Cardiac septum (tissue), 1 donor: ENCODE measurements at regions not wholly inside any gene's neighbourhood (a gene's known extent, or its start where the extent isn't known, plus 50 kb on each side); places are given as distances from the start of the nearest gene placed in this dataset.

ENCODE experiments used
- DNase-seq: peaks from one replicate; pipeline ENCODE4 v3.0.0-alpha.2; 2020; ENCODE audit warnings: low spot score
- intact Hi-C: fragments of 100-400 bp; cut with DNase I; formaldehyde crosslinking; loops from one replicate; pipeline ENCODE4 v1.14.0; 2022
- donor health status: DM: no; HTN: no; CAD: no.

DNA sequence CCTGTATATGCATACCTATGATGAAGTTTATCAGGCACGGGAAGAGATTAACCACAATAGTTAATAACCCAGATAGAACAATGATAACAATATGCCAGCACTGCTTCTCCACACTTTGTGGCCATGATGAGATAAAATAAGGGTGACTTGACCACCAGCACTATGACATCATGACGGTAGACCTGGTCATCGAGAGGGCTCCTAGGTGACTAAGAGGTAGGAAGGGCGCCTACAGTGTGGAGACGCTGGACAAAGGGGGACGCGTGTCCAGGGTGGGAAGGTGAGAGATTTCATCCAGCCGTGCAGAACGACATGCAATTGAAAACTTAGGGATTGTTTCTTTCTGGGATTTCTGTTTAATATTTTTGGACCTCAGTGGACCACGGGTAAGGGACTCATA is 221.8 kb upstream of the RTL1 start:
- intact Hi-C loops = no loop called here
- no peak for DNase-seq

DNA sequence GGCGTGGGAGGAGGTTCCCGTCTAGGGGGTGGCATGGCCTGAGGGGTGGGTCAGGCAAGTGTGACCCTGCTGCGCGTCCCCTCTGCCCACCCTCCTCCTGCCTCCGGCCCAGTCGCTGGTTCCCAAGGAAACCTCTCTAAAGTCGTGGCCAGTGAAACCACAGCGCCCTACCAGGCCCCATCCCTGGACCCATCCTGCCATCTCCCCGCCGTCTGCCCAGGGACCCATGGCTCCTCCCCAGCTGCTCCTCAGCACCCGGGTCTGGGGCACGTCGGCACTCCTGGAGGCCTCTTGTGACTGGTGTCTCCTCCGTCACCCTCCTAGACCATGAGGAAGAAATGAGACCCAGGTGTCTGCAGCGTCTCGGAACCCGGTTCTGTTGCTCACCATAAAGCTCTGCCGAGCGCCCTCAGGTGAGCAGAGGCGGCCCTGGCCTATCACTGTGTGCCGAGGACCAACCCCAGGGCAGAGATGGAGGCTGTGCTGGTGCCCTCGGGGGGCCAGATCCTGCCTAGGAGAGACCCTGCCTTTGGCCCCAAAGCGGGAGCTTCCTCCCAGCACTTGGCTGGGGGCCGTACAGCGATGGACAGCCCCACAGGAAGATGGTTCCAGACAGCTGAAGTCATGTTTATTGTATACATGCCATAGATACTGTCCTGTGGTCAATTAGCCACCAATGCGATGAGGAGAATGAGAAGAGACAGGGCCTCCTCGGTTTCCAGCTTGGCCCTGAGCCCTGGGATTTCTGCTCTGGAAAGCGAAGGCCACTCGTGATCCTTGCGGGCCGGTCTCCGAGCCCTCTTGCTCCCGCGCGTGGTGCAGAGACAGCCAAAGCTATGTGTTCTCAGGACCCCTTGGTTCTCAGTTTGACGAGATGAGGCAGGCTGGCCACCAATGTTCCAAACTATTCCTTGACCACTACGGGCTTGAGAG is 222.5 kb upstream of the RTL1 start:
- peak; percentile 63 for DNase-seq
- intact Hi-C loops = no loop called here

DNA sequence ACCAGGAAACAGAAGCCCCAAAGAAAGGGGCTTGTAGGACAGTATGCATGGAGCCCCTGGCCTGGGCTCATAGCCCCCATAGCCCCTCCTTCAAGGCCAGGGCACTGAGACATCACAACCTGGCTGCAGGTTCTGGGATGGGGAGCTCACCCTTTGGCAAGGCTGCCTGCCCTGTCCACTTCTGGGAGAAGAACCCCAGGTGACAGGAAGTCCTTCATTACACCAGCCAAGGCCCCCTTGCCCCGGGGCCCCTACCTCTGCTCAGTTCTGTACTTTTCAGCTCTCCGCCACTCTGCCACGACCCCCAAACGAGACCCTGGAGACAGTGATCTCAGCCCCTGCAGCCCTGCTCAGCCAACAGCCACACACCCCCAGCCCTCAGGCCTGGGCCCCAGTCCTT is 223.2 kb upstream of the RTL1 start:
- intact Hi-C loops = no loop called here
- DNase-seq = peak; percentile 67

DNA sequence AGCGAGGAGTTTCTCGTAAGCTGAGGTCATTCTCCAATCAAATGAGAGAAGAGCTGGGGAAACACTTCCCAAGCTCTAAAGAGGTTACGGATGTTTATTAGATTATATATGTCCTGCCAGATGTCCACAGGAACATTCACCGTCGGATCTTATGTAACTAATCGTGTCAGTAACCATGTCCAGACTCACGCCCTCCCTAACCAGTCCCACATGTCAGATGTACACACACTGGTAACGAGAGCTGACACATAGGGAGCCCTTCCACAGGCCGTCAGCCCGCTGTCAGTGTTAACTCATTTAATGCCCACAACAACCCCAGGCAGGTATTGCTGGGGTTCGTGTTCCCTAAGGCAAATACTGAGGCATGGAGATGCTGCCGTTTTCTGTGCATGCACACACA is 223.7 kb upstream of the RTL1 start:
- peak; percentile 53 for DNase-seq
- intact Hi-C loops = no loop called here

DNA sequence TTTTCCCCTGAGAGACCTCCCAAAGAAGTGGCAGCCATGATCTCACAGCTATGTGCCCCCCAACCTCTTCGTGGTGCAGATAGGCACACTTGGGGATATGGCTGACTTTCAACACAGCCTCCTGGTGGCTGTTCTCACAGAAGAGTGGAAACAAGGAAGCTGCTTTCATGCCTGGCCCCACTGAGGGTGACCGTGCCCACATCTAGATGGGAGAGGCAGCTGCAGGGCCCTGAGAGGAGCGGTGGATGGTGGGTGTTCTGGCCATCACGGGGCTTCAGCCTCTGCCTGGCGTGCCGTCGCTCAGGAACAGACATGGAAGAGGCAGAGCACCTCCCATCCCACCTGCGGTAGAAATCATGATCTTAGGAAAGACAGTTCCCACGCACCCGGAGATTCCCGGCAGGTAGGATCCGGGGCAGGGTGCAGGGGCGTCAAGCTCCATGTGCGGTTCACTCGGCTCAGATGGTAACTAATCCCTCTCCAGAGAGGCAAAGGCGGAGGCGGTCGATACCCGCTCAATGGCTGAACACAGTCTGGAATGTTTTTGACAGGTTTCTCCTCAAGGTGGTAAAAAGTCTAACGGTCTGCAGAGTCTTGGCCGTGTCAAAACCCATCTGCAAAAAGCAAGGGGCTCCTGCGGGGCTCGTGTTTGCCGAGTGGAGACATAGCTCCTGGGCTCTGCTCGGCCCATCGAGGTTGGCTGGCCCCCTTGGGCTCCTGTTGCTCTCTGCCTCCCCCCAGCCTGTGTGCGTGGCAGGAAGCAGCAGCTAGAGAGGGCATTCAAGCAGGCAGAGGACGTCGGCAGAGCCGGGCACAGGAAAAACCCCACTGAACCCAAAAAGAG is 225.2 kb upstream of the RTL1 start:
- intact Hi-C loops = no loop called here

DNA sequence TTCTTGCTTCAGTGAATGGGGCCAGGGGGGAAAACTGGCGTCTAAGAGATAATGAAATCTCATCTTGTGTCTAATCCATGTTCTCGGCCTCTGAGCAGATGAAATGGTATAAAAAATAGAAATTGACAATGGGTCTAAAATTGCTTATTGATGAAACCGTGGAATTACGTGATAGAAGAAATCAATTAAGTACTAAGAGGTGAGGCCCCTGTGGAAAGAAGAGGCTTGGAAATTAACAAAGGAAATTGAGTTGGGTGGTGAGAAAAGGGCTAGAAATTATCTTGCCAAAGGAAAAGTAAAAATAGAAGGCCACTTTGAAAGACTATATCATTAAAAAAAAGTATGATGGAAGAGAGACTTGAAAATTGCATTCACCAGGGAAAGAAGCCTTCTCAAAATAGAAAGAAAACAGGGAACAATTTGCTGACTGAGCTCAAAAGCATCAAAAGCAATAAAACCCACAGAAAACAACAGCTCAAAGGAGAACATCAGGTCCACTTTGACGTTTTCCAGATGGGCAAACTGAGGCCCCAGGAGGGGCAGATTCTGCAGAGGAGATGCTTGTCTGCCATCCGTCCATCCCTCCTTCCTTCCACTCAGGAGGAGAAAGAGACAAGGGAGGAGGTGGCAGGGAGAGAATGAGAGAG is 226.1 kb upstream of the RTL1 start:
- no peak for DNase-seq
- intact Hi-C loops = no loop called here

More for the DNA sequence above, 225.2 kb upstream of the RTL1 start:
- DNase-seq = peak; percentile 50

DNA sequence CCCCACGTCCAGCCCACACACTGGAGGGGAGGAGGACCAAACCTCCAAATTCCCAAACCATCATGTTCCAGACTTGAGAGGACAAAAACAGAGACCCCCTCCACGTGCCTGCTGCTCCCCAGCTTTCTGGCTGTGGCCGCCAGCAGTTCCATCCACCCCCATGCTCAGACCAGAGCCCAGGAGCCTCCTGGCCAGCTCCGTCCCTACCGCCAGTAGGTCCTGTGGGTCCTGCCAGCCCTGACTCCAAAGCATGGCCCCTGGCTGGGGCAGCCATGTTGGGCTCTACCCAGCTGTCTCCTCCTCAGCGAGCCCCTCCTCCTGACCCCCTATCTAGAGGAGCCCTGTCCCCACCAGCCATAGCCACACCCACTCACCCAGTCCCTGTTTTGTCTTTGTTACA is 227.3 kb upstream of the RTL1 start:
- DNase-seq = peak; percentile 51
- intact Hi-C loops = no loop called here

DNA sequence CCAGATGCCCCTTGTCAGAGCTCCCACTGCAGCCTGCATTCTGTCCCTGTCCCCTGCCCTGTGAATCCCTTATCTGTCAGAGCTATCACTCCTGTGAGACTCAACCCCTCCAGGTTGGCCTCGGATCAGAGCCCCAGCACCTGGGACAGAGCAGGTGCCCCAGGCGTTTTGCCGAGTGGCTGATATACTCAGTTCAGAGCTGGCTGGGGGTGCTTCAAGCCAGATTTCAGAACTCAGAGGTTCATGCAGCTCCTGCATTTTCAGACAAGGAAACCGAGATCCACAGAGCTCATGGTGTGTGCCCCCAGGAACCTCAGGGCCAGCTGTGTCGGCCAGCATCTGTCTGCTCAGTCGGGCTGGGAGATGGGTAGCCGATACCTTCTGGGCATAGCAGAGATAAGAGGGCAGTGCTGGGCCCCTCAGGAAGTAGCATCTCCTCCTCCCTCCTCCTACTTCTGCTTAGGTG is 228.0 kb upstream of the RTL1 start:
- intact Hi-C loops = no loop called here
- DNase-seq = peak; percentile 51

DNA sequence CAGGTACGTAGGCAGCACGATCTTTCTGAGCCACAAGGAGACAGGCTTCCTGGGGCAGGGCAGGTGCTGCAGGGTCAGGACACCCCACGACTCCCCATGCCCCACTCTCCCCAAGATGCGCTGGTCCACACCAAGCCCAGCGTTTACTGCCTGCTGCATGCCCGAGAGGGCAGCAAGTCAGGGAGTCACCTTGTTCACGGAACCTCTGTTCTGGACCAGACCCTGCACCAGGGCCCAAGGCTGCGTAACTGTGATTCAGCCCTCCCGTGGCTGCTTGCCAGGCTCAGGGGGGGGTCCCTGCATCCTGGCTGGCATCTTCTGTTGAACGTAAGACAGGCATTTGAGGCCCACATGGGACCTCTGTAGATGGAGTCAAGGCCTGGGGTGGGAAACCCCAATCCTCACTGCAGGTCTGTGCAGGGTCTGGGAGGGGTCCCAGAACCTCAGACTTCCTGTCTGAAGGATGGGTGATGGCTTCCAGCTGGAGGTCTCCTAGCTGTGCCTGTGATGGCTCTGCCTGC is 228.6 kb upstream of the RTL1 start:
- intact Hi-C loops = no loop called here
- peak; percentile 73 for DNase-seq

DNA sequence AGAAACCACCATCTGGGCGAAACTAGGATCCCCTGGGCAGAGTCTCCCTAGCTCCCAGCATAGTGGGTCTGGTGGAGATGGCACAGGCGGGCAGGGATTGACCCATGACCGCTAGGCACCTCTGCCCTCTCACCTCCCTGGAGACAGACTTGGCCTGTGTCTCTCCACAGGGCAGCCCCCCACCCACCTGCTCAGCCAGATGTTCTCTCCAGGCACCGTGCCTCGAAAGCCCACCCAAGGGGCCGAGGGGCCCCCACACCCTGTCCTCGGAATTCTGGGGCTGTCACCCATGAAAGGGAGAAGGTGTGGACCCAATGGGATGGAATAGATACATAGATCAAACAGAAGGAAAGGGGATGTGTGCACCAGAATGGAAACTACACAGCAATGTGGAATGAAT is 229.1 kb upstream of the RTL1 start:
- no peak for DNase-seq
- intact Hi-C loops = no loop called here

DNA sequence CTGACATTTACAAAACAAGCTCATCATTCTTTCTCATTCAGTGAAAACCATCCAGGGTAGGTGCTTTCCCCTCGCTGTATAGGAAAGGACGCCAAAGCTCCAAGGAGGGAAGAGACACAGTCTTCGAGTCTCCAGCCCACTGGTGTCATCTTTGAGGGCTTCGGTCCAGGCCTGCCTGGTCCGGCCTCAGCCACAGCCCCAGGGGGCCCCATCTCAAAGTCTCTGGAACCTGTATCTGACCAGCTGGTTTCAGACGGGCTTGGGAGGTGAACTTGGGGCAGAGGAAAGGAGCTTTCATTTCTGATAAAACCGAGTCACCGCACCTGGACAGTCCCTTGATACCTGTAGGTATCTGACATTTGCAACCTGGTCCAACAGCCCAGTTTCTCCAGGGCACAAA is 229.5 kb upstream of the RTL1 start:
- intact Hi-C loops = no loop called here
- DNase-seq = peak; percentile 58

DNA sequence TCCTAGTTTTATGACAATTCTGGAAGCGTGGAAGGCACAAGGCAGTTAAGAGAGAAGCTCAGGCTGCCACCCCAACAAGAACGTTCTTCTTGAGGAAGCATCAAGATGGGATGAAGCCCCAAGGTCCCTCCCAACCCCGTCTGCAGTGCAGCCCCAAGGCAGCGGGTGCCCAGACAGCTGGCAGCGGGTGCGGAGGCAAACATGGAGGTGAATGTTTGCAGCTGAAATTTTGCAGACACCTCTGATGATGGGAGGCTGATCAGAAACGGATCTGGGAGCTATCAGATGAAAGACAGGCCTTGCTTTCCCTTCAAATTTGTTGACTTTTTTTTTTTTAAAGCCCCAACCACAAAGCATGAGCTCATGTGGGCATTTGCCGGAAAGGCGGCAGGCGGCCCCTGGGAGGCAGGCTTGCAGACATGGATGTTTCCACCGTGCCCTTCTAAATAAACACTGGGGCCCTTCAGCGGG is 230.7 kb upstream of the RTL1 start:
- DNase-seq = peak; percentile 54
- intact Hi-C loops = no loop called here

DNA sequence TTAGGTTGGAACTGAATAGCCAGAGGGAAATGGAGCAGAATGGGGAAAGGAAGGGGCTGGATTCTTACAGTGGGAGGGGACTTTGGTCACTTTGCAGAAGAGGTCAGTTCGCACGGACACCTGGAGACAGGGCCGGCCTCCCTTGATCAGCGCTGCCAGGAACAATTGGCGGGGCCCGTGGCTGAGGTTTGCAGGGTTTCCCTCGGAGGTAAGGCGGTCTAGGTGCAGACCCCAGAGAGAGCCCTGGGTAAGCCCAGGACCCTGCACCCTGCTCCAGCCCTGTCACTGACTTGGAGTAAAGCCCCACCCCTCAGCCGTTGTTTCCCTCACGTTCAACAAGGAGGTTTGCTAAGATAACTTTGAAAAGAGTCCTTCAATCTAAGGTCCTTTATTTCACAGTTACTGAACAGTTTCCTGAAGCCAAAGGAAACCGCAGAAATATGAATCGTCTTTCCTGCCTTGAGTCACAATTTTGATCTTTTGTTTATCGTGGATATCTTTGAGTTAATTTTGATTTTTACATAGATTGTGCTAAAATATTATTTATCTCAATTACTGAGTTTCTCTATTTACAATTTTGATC is 231.4 kb upstream of the RTL1 start:
- intact Hi-C loops = no loop called here
- no peak for DNase-seq

DNA sequence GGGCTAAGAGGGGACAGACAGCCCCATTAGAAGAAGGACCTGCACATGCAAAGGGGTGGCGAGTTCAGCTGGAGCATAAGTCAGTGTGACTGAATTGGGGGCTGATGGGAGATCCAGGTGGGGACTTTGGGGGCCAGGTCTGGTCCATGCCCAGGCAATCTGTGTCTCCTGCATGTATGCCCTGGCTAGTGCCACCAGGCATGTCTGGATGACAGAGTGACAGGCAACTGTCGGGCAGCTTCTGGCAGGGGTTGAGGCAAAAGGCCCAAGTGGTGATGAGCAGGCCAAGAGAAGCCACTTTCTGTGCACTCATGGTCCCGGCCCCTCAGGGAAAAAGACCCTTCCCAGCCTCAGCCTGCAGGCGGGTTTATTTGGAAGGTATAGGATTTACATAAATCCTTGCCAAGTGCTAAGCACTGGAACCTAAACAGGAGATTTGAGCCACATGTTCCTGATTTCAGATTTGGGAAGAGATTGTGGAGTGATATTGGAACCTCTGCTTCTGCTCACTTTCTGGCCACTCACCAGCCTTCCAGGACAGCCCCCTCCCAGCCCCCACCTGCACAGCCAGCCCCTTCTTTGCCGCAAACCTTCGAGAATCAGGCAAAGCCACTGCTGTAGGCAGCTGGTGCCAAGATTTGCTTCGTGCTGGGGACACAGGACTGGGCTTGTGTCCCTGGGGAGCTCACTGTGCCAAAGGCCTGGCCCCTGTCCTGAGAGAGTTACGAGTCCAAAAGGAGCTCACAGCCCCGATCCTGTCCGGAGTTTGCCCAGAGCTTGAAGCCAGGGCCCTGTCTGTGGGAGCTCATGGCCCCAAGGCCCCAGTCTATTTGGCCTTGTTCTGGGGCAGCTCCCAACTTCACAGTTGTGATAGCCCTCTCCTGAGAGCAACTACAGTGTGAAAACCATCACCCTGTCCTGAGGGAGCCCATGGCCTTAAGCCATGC is 232.5 kb upstream of the RTL1 start:
- intact Hi-C loops = no loop called here
- DNase-seq = no peak

DNA sequence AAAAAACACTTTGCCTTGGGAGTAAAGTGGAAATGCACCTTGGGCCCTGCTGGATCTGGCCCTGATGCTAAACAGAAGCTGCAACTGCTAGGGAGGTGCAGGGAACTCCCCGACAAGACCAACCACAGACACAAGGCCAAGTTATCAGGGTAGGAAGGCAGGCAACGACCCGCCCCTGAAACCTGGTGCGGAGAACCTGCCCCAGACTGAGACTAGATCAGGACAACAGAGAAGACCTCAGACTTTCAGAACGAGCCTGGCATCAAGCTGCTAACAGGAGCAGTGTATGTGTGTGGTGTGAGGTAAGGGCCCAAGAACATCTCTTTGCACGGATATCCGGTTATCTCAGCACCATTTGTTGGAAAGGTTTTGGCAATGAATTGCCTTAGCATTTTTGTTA is 233.7 kb upstream of the RTL1 start:
- DNase-seq = no peak
- intact Hi-C loops = no loop called here

DNA sequence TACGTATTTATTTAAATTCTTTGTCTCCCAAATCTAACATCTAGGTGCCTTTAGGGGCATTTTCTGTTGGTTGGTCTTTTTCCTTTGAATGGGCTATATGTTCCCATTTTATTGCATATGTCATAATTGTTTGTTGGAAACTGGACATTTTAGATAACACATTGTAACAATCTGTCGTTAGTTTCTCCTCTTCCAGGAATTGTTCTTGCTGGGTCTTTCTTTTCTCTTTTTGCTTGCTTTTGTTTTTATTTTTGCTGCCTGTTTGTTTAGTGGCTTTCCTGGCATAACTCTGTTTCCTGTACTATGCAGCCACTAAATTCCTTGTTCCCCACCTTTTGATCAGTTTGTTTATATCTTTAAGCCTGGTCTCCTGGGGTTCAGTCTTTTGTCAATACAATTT is 244.3 kb upstream of the RTL1 start:
- no peak for DNase-seq
- intact Hi-C loops = no loop called here

DNA sequence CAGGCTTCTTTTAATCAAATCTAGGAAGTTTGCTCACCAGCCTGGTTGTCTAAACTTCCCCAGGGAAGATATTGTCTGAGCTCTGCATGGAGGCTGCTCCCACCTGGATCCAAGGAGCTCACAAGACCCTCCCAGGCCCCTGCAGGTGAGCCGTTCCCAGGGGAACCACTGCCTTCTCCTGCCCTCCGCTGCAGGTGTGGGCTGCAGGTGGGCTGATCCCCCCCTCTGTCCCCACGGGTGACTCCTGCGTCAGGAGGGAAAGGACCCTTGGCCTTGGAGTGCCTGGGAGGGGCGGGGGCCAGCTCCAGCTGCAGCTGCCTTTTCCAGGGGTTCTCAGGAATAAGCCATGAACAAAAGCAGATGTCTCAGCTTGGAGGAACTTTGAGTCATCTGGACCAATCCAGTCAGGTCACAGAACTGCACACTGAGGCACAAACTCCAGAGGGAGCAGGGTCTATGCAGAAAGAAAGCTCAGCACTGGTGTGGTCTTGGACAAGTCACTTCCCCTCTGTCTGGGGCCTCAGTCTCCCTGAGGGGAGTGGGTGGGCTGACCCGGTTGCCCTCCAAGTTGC is 246.6 kb upstream of the RTL1 start:
- no peak for DNase-seq
- intact Hi-C loops = no loop called here
